ENCODE measurements at regions not wholly inside any gene's neighbourhood (a gene's known extent, or its start where the extent isn't known, plus 50 kb on each side); places are given as distances from the start of the nearest gene placed in this dataset.
A peak's percentile ranks its signal among the peaks of the same experiment; 100 is the strongest.
"Not testable (repeated sequence)": the region's sequence is repeated elsewhere in the genome, so short reads cannot be mapped to it uniquely, and the experiment has no call there.

DNA sequence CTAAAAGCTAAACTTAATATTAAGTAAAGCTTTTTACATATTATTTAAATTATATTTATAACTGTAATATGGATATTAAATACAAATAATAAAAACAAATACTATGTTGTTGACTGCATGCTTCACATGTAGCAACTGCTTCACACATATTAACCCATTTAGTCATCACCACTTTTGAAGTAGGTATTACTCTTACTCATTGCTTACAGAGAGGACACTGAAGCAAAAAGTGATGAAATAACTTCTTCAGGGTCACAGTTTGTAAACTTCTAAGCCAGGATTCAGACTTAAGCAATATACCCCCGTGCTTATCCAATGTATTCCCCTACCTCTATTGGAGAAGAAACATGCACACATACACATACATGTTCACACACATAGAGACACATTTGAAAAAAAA is 166.6 kb downstream of the DKK2 start:
- DNase-seq (ENCODE audit: low read depth): peak; percentile 32

DNA sequence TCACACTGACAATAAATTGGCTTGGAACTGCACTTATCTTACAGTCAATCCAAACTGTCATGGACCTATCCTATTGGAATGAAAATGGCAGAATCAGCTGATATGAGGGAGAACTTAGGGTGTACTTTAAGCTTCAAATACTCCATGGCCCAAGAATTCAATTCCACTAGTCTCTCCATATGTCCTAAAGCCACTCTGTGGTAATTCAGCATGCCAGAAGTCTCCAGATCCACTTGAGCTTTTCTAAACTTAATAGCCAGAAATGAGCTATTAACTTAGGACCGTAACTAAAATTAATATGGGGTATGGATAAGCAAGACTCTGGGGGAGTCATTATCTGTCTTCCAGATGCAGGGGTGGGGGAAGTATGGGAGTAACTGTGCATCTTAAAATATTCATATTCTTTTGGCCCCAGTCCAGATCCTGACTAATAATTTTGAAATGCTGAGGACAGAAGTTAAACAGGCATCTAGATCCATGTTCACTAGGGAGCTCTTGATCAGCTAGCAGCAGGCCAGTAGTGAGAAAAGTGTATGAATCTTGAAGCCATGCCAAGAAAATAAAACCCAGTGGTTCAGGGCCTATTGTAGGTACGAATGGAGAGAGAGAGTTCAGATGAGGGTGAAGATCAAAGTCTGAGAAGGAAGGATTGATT is 167.6 kb downstream of the DKK2 start:
- no peak for DNase-seq (ENCODE audit: low read depth)

DNA sequence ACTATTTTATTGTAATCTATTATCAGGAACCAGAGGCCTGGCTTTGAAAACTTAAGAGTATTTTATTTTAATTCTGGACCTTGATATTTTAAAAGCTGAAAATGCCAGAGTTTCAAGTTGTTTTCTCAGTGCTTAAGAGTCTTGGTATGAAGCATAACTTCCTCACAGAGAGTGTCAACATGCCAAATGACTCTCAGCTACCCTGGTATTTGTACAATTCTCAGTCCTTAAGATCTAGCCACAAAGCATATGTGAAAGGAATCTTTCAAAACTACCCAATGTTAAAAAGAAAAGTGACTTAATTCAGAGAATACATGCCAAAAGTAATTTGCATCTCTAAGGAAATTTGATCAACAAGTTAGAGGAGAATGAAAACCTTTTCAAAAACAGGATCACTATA is 171.9 kb downstream of the DKK2 start:
- no peak for DNase-seq (ENCODE audit: low read depth)

DNA sequence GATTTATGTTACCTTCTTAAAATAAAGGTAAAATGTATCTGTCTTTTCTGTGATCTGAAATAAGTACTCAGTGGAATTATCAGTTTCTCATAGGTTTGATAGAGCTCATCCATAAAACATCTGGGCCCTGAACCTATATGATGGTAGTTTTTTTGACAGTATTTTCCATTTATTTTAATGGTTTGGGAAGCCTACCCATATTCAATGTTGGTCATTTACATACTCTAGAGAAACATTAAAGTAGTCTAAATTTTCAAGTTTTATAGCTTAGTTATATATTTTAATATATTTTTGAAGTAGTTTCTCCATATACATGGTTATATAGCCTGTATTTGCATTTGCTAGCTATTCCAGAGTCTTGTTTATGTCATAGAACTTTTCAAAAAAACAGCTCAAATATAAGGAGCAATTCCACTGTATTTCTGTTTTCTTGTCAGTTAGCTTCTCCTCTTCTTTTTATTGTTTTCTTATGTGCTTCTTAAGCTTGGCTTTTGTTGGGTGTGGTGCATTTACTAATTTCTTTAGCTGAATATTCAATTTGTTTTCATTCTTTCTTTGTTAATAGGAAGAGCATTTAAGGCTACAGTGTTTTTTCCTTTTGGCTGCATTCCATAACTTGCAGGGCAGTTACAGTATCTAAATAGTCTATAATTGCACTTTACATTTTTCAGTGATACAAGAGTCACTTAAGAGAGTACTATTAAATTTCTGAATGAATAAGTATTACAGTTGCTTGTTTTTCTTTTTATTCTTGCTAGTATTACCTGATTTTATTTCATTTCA is 181.4 kb downstream of the DKK2 start:
- no peak for DNase-seq (ENCODE audit: low read depth)

DNA sequence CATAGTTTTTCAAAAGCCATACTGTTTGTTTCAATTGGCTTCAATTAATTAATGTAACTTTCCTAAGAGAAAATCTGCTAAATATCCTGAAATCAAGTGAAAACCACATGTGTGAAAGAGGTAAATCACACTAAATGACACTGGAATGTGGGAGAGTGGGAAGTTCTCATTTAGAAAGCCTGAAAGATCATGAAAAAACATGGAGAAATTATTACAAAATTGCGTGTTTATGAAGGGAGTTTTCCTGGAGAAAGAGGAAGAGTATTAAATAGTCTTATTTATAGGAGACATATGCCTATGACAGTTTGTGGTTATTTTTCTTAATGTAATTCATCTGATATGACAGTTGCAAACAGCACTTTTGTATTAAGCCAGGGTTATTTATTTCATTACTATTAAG is 183.7 kb downstream of the DKK2 start:
- no peak for DNase-seq (ENCODE audit: low read depth)

DNA sequence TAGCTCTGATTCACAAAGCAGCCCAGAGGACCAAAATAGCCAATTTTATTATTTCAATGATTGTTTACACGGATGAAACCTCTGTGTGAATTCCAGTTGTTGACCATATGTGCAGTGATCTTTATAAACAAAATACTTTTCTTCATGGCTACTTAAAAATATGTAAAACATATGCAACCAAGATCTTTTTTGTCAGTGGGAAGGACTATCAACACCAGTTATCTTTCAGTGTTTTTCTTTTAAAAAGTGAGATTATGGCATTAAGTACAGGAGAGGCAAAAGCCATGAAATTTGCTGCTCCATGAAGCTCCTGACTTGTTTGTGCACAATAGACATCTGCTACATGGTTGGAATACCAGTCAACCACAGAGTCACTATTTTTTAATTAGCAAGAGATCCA is 184.4 kb downstream of the DKK2 start:
- no peak for DNase-seq (ENCODE audit: low read depth)

DNA sequence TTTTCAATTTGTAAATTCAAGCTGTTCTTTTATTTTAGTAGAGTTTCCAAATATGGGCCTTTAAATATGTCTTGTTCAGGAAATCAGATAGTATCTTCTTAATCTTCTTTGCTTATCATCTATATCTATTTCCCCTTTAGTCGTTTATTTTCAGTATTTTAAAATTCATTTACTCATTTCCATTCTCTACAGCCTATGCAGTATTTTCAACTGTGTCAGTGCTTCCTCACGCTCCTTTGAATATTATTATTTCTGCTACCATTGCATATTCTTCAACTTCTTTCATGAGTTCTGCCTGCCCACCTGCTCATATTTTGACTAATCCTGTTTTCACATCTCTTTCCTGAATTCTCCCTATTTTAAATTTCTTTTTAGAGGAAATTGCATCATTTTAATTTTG is 185.4 kb downstream of the DKK2 start:
- no peak for DNase-seq (ENCODE audit: low read depth)

DNA sequence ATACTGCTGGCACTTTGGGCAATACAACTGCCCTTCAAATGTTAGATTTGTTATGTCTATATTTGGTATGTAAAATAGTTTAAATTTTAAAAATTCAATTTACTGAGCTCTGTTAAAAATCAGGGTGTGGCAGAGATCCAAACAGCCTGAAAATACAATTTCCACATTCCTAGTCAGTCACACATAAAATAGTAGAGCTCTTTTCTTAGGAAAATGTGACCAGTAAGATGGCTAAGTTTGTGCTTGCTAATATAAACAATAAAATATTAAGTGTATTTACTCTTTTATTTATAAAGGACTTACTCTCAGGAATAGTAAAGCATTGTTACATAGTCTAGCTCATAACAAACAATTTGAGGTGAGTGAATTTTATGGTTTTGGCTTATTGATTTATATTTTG is 200.2 kb downstream of the DKK2 start:
- no peak for DNase-seq (ENCODE audit: low read depth)

DNA sequence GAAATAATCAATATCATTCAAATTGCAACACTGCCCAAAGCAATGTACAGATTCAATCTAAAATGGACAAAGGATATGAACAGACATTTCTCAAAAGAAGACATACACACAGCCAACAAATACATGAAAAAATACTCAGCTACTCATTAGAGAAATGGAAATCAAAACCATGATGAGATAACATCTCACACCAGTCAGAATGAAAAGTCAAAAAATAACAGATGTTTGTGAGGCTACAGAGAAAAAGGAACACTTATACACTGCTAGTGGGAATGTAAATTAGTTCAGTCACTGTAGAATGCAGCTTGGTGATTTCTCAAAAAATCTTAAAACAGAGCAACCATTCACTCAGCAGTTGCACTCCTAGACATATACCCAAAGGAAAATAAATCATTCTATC is 205.2 kb downstream of the DKK2 start:
- DNase-seq (ENCODE audit: low read depth): no peak

DNA sequence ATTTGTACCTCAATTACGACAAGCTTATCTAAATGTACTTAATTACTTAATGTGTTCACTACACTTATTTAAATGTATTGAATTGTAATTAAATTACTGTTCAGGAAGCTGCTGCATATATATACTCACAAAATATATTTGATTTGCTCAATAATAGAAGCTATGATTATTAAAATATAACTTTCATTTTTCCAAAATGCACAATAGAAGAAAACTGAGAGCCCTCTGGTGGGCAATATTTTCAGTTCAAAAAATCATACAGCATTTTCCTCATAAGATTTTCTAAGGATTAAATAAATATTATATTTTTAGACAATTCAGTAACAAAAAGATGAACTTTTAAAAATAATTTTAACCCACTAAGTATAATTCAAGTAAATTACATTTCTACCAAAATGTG is 217.3 kb downstream of the DKK2 start:
- DNase-seq (ENCODE audit: low read depth): no peak

DNA sequence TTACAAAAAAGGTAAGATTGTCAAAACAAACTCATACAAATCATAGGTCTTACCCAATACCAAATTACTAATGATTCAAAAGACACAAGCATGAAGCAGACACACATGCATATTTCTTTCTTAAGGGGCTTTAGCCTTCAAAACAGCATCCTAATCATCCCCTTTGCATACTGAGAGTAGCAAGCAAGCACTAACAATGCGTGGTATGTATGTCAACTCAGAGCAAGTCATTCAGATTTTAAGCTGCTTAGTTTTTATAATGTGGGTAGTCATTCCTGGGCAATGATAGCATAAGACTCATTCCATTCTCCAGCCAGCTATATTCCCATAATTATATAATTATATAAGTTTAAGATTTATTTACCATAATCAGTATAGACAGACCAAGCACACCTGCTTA is 219.6 kb downstream of the DKK2 start:
- DNase-seq (ENCODE audit: low read depth): no peak

DNA sequence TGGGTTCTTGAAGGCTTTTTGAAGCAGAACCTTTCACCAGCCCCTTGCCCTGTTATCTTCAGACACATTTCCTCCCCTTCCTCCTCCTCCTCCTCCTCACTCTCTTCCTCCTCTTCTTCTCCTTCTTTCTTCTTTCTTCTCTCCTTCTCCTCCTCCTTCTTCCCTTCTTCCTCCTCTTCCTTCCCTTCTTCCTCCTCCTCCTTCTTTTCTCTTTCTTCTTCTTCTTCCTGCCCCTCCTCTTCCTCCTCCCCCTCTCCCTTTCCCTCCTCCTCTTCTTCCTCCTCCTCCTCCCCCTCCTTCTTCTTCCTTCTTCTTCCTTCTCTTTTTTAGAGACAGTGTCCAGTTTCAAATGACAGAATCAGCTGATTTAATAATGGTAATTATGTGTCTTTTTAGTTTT is 226.0 kb downstream of the DKK2 start:
- DNase-seq (ENCODE audit: low read depth): no peak

DNA sequence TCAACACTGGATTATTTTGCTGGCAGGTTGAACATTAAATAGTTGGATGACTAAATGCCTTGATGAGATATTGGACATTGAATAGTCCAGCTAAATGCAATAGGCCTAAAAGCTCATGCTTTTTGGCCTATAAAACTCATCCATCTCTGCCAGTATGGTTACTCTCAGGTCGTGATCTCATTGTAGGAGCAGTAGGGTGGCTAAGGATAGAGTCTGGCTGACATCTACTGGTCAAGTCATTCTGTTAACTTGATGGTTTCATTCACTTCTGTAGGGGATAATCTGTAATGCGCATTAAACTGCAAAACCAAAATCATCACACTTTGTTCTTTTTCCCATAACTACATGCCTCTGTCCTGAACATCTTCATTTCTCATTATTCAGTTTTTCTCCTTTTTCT is 227.0 kb downstream of the DKK2 start:
- peak; percentile 27 for DNase-seq (ENCODE audit: low read depth)

DNA sequence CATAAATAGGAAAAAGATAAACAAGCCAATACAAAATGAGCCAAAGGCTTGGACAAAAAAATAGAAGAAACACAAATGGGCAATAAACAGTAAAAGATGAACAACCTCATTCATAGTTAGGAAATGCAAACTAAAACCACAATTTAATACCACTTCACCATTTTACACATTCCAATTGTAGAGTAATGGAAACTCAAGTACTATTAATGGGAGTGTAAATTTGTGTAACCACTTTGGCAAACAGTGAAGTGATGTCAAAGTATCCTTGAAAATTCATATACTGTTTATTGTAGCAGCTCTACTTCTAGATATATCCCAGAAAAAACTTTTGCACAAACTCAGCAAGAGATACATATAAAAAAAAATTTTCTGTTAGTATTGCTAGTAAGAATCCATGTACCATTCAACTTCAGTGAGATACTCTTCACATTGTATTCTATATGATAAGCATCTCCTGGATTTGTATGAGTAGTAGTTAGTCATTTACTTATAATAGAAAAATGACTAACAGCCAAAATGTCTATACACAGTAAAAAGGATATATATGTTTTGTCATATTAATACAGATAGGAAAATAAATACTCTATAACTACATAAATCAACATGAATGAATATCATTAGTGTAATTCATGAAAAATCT is 229.8 kb downstream of the DKK2 start:
- DNase-seq (ENCODE audit: low read depth): no peak

DNA sequence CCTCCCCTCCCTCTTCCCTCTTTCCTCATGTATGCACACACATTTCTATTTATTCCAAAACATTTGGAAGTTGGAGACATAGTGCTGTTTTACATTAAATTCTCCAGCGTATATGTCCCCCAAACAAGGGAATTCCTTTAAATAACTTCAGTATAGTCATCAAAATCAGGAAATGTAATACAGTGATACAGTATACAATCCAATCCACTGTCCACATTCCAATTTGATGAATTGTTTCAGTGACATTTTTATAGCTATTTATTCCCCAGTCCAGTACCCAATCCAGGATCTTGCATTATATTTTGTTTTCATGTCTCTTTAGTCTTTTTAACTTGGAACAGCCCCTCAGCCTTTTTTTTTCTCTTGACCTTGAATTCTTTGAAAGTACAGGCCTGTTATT is 233.0 kb downstream of the DKK2 start:
- no peak for DNase-seq (ENCODE audit: low read depth)

DNA sequence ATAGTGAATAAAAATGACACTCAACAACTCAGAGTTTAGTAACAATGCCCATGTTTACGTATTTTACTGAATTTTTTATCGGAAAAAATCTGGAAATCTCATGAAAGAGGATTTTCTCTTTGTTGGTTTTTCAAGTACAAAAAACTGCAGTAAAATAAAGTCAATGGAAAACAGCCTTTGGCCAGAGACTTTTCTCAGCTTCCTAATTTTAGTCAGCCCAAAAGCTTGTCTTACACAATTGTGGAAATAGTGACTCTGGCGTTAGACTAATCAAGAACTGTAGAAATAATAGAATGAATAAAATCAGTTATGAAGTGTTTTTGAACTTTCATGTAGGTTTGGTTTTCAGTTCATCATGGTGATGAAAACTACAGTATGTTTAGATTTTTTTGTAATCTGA is 234.7 kb downstream of the DKK2 start:
- DNase-seq (ENCODE audit: low read depth): no peak

DNA sequence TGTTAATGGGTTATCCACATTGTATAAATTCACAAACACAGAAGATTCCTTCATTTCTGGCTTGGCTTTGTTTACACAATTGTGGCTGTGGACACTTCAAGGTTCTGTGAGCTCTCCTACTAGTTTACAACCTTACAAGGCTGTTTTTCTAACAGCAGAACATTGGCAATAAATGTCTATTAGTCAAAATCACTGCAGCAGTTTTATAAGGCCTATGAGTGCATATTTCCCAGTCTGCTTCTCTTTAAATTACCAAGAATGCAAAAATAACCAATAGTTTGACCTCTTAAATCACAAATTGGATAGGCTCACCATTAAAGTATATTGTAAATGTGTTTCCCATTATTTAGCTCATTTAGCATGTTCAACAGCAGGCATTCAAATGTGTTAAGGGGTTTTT is 239.2 kb downstream of the DKK2 start:
- DNase-seq (ENCODE audit: low read depth): no peak

DNA sequence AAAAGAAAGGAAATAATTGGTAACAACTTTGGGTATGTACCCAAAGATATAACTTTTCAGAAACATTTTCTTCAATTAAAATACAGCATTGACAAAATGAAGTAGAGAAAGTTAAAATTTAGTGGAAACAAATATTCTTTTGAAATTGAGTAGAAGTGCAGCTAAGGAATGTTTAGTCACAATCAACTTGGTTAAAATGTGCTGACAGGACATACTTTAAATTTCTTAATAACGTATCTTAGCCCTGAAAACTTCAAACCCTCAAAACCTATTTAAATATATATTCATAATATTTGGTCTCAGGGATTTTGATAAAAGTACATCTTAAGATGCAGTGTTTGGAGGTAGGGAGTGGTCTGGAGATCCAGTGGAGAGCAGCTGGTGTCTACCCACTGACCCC is 240.8 kb downstream of the DKK2 start:
- no peak for DNase-seq (ENCODE audit: low read depth)

DNA sequence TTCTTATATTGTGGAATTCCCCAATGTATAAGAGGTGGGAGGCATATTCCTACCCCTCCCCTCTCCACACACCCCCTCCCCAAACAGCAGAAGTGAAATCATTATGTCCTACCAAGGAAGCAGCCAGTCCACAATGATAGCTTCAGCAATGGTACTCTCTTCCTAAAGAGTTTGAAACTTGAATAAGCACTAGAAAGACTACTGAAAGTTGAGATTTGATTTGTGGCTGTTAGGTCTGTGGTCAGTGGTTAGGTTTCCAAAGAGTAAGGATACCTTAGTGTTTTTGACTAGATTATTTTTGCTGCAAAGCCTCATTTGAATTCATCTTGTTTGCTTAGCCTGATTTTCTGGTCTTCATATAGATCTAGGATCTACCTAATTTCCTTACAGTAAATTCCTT is 242.2 kb downstream of the DKK2 start:
- no peak for DNase-seq (ENCODE audit: low read depth)

DNA sequence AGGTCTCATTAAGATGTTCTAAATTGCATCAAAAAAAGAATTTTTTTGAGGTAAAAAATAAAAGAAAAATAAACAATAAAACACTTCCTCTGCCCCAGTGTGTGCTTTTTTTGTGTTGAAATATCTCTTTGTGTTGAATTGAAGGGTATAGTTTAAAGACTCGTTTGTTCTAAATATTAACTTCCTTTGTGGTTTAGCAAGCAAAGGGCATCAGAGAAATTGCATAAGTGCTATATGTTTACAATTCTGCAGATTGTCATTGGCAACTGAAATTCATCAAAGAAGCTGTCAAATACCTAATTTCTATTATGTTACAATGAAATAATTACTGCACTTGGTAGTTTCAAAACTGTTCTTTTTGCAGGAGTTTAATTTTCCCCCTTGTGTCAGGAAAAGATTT is 260.5 kb downstream of the DKK2 start:
- DNase-seq (ENCODE audit: low read depth): no peak

DNA sequence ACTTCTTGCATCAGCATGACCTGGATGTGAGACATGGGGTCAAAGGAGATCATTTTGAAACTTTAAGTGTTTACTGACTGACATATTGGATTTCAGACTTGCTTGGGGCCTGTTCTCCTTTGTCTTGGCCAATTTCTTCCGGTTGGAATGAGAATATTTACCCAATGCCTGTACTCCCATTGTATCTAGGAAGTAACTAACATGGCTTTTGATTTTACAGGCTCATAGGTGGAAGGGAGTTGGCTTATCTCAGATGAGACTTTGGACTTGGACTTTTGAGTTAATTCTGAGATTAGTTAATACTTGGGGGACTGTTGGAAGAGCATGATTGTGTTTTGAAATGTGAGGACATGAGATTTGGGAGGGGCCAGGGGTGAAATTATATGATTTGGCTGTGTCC is 262.1 kb downstream of the DKK2 start:
- DNase-seq (ENCODE audit: low read depth): not testable (repeated sequence)

DNA sequence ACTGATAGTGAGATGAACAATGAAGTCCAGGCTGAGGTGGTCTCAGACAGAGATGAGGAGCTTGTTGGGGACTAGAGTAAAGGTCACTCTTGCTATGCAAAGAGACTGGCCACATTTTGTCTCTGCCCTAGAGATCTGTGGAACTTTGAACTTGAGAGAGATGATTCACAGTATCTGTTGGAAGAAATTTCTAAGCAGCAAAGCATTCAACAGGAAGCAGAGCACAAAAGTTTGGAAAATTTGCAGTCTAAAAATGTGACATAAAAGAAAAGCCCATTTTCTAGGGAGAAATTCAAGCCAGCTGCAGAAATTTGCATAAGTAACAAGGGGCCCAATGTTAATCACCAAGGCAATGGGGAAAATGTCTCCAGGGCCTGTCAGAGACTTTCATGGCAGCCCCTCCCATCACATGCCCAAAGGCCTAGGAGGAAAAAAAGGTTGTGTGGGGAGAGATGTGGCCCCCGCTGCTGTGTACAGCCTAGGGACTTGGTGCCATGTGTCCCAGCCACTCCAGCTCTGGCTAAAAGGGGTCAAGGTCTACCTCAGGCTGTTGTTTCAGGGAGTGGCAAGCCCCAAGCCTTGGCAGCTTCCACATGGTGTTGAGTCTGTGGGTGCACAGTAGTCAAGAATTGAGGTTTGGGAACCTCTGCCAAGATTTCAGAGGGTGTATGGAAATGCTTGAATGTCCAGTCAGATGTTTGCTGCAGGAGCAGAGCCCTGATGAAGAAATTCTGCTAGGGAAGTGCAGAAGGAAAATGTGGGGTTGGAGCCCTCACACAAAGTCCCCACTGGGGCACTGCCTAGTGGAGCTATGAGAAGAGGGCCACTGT is 262.8 kb downstream of the DKK2 start:
- DNase-seq (ENCODE audit: low read depth): no peak

All from renal cortical epithelial cell (primary cell).